22Rv1 (cell line): ENCODE measurements at regions not wholly inside any gene's neighbourhood (a gene's known extent, or its start where the extent isn't known, plus 50 kb on each side); places are given as distances from the start of the nearest gene placed in this dataset.

ENCODE experiments used
- ZFX ChIP-seq: fragments of 450-650 bp; IDR thresholded peaks from 2 replicates; pipeline ENCODE4 v1.6.1; 2017; ENCODE audit warnings: antibody characterized with exemption, borderline replicate concordance
- TF ChIP-seq, protein P1 (sequence below): fragments of 450-650 bp; IDR thresholded peaks from 2 replicates; pipeline ENCODE4 v1.5.1; 2017; ENCODE audit warnings: mild to moderate bottlenecking

GRCh38 chr1:219782311-219782710, 146.0 kb downstream of the SLC30A10 start:
- TF ChIP-seq, protein P1, sequence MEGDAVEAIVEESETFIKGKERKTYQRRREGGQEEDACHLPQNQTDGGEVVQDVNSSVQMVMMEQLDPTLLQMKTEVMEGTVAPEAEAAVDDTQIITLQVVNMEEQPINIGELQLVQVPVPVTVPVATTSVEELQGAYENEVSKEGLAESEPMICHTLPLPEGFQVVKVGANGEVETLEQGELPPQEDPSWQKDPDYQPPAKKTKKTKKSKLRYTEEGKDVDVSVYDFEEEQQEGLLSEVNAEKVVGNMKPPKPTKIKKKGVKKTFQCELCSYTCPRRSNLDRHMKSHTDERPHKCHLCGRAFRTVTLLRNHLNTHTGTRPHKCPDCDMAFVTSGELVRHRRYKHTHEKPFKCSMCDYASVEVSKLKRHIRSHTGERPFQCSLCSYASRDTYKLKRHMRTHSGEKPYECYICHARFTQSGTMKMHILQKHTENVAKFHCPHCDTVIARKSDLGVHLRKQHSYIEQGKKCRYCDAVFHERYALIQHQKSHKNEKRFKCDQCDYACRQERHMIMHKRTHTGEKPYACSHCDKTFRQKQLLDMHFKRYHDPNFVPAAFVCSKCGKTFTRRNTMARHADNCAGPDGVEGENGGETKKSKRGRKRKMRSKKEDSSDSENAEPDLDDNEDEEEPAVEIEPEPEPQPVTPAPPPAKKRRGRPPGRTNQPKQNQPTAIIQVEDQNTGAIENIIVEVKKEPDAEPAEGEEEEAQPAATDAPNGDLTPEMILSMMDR, result no peak
- no peak for TF ChIP-seq ZFX
